ENCODE measurements at regions not wholly inside any gene's neighbourhood (a gene's known extent, or its start where the extent isn't known, plus 50 kb on each side); places are given as distances from the start of the nearest gene placed in this dataset.

DNA sequence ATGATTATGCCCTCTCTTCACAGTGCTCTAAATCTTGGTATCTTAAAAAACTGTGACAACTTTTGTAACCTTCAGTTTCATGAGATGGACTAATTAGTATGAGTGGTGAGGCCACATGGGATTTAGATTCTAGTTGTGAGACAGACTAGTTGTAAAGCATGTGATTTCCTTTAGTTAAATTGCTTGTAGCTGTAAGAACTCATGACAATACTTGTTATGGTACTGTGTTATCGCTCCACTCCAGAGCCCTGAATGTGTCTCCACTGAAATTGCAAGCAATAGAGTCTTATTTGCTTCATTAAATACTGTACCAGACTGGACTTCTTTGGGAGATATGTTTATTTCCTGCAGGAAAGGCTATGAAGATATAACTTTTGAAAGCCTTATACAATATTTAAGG, 1198.3 kb upstream of the CDH6 start:
- Histone ChIP-seq H4K20me1 (ENCODE audit: insufficient read depth, low read length) (no peaks in the 10 kb centered on the region), H3K36me3 (replicated peaks; ENCODE audit: low read depth, low read length) (no peaks in the 10 kb centered on the region), H3K4me3 (ENCODE audit: low read length) (no peak overlapping the region), H3K4me2 (ENCODE audit: low read length) (no peak overlapping the region), H3K79me2 (ENCODE audit: low read length) (no peaks in the 10 kb centered on the region), H3K27me3 (ENCODE audit: low read depth, low read length) (no peaks in the 10 kb centered on the region), H3K4me1 (ENCODE audit: low read length) (no peaks in the 10 kb centered on the region), H3K27ac (ENCODE audit: low read length) (no peak overlapping the region), H3K9me3 (ENCODE audit: insufficient read depth, low read length) (no peaks in the 10 kb centered on the region), H2AFZ (ENCODE audit: low read depth, low read length) (no peak overlapping the region), H3K9ac (ENCODE audit: low read length) (no peak overlapping the region)
- TF ChIP-seq, protein P1, sequence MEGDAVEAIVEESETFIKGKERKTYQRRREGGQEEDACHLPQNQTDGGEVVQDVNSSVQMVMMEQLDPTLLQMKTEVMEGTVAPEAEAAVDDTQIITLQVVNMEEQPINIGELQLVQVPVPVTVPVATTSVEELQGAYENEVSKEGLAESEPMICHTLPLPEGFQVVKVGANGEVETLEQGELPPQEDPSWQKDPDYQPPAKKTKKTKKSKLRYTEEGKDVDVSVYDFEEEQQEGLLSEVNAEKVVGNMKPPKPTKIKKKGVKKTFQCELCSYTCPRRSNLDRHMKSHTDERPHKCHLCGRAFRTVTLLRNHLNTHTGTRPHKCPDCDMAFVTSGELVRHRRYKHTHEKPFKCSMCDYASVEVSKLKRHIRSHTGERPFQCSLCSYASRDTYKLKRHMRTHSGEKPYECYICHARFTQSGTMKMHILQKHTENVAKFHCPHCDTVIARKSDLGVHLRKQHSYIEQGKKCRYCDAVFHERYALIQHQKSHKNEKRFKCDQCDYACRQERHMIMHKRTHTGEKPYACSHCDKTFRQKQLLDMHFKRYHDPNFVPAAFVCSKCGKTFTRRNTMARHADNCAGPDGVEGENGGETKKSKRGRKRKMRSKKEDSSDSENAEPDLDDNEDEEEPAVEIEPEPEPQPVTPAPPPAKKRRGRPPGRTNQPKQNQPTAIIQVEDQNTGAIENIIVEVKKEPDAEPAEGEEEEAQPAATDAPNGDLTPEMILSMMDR (IDR thresholded peaks at IDR 0.05; ENCODE audit: low read depth, low read length), result no peak
- no peak for TF ChIP-seq EZH2phosphoT487 (IDR thresholded peaks at IDR 0.05; ENCODE audit: low read depth)

DNA sequence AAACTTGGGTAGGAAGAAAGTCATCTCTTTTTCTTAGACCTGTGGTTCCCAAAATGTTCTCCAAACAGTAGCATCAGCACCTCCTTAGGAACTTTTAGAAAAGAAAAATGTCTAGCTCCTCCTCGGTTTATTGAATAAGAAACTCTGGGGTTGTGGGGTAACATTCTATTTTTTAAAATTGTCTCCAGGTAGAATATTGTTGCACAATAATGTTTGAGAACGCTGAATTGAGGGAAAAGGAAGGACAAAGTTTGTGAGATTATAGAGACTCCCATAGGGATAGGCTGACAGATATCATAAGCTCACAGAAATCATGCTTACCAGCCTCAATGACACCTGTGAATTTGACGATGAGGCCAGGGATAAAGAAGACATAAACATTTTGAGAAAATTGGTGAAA, 1199.0 kb upstream of the CDH6 start:
- Histone ChIP-seq H3K27ac (ENCODE audit: low read length) (no peak overlapping the region), H4K20me1 (ENCODE audit: insufficient read depth, low read length) (no peaks in the 10 kb centered on the region), H3K4me1 (ENCODE audit: low read length) (no peaks in the 10 kb centered on the region), H3K4me2 (ENCODE audit: low read length) (no peak overlapping the region), H3K36me3 (replicated peaks; ENCODE audit: low read depth, low read length) (no peaks in the 10 kb centered on the region), H3K4me3 (ENCODE audit: low read length) (no peak overlapping the region), H3K27me3 (ENCODE audit: low read depth, low read length) (no peaks in the 10 kb centered on the region), H3K9me3 (ENCODE audit: insufficient read depth, low read length) (no peaks in the 10 kb centered on the region), H2AFZ (ENCODE audit: low read depth, low read length) (no peak overlapping the region), H3K9ac (ENCODE audit: low read length) (no peak overlapping the region), H3K79me2 (ENCODE audit: low read length) (no peaks in the 10 kb centered on the region)
- TF ChIP-seq, protein P1 (IDR thresholded peaks at IDR 0.05; ENCODE audit: low read depth, low read length), result no peak
- no peak for TF ChIP-seq EZH2phosphoT487 (IDR thresholded peaks at IDR 0.05; ENCODE audit: low read depth)

DNA sequence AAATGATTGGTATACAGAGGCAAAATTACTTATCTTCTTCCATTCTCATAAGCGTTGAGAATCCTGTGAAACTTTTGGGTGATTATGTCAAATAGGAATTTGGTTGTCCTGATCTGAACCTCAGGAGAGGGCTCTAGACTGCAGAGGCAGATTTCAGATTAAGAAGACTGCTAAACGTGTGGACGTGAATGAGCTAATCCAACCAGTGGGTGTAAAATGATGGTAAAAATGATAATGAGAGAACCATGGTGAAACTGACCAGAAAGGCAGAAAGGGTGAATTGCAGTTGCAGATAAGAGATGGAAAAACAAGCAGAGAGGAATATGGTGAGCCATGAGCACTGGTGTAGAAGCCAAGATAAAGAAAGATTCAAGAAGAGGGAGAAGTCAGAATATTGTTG, 1200.2 kb upstream of the CDH6 start:
- no peaks in the 10 kb centered on the region for H3K9me3 ChIP-seq (ENCODE audit: insufficient read depth, low read length)
- no peaks in the 10 kb centered on the region for H3K79me2 ChIP-seq (ENCODE audit: low read length)
- no peak overlapping the region for H3K4me2 ChIP-seq (ENCODE audit: low read length)
- no peak overlapping the region for H3K27ac ChIP-seq (ENCODE audit: low read length)
- H3K36me3 ChIP-seq (replicated peaks; ENCODE audit: low read depth, low read length), result no peaks in the 10 kb centered on the region
- no peak overlapping the region for H3K9ac ChIP-seq (ENCODE audit: low read length)
- no peaks in the 10 kb centered on the region for H3K27me3 ChIP-seq (ENCODE audit: low read depth, low read length)
- no peak overlapping the region for H3K4me3 ChIP-seq (ENCODE audit: low read length)
- no peak for TF ChIP-seq EZH2phosphoT487 (IDR thresholded peaks at IDR 0.05; ENCODE audit: low read depth)
- TF ChIP-seq, protein P1 (IDR thresholded peaks at IDR 0.05; ENCODE audit: low read depth, low read length), result no peak
- no peaks in the 10 kb centered on the region for H3K4me1 ChIP-seq (ENCODE audit: low read length)
- no peak overlapping the region for H2AFZ ChIP-seq (ENCODE audit: low read depth, low read length)
- no peaks in the 10 kb centered on the region for H4K20me1 ChIP-seq (ENCODE audit: insufficient read depth, low read length)

DNA sequence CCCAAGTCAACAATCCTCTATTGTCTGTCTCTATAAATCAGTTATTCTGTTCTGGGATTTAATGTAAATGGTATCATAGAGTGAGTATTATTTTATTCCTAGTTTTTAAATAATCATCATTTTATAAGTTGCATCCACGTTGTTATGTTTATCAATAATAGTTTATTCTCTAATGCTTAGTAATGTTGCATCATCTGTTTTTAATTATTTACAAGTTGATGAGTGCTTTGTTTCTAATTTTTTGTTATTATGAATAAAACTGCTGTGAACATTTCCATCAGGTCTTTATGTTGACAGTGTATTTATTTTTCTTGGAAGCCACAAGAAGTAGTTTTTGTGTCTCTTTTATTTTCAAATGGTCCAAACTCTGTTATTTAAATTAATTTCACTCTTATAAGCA, 1201.2 kb upstream of the CDH6 start:
- Histone ChIP-seq H4K20me1 (ENCODE audit: insufficient read depth, low read length) (no peaks in the 10 kb centered on the region), H3K36me3 (replicated peaks; ENCODE audit: low read depth, low read length) (no peaks in the 10 kb centered on the region), H3K79me2 (ENCODE audit: low read length) (no peaks in the 10 kb centered on the region), H3K4me2 (ENCODE audit: low read length) (no peak overlapping the region), H3K9me3 (ENCODE audit: insufficient read depth, low read length) (no peaks in the 10 kb centered on the region), H3K4me3 (ENCODE audit: low read length) (no peak overlapping the region), H3K9ac (ENCODE audit: low read length) (no peak overlapping the region), H3K4me1 (ENCODE audit: low read length) (no peaks in the 10 kb centered on the region), H3K27me3 (ENCODE audit: low read depth, low read length) (no peaks in the 10 kb centered on the region), H3K27ac (ENCODE audit: low read length) (no peak overlapping the region), H2AFZ (ENCODE audit: low read depth, low read length) (no peak overlapping the region)
- no peak for TF ChIP-seq EZH2phosphoT487 (IDR thresholded peaks at IDR 0.05; ENCODE audit: low read depth)
- TF ChIP-seq, protein P1 (IDR thresholded peaks at IDR 0.05; ENCODE audit: low read depth, low read length), result no peak

All from OCI-LY3 (cell line).